Natural killer cell (primary cell): ENCODE measurements at regions not wholly inside any gene's neighbourhood (a gene's known extent, or its start where the extent isn't known, plus 50 kb on each side); places are given as distances from the start of the nearest gene placed in this dataset.
"Not testable (repeated sequence)": the region's sequence is repeated elsewhere in the genome, so short reads cannot be mapped to it uniquely, and the experiment has no call there.

ENCODE experiments used
- ATAC-seq, 3 donors: fragments of 150-1000 bp in 2 of 3; fragments of 200-7000 bp in 1 of 3; cut with Tn5 transposase; 1 replicate in 1 of 3; 2 replicates in 2 of 3; pipeline ENCODE4 v1.10.0; 2021; ENCODE audit warnings: mild to moderate bottlenecking in 2 of 3, moderate library complexity in 2 of 3
- DNase-seq, 2 donors: peaks; one replicate each; pipeline versions ENCODE4 v3.0.0 to v3.0.0-alpha.2; 2013 to 2021; ENCODE audit warnings: mixed read lengths in 1 of 2
- H3K27ac ChIP-seq: one replicate; pipeline ENCODE4 v1.5.1; 2013; ENCODE audit warnings: mild to moderate bottlenecking, low read length
- H3K27me3 ChIP-seq: one replicate; pipeline ENCODE4 v1.6.1; 2013; ENCODE audit warnings: low read length; ENCODE audit not compliant: control insufficient read depth, insufficient read depth
- H3K36me3 ChIP-seq: one replicate; pipeline ENCODE4 v1.6.1; 2013; ENCODE audit warnings: low read length; ENCODE audit not compliant: control insufficient read depth, insufficient read depth
- H3K4me1 ChIP-seq: one replicate; pipeline ENCODE4 v1.6.1; 2013; ENCODE audit warnings: low read length; ENCODE audit not compliant: control insufficient read depth, insufficient read depth
- H3K4me3 ChIP-seq: one replicate; pipeline ENCODE4 v1.5.1; 2013; ENCODE audit warnings: low read length
- H3K9me3 ChIP-seq: one replicate; pipeline ENCODE4 v1.6.1; 2013; ENCODE audit warnings: low read length; ENCODE audit not compliant: control insufficient read depth, insufficient read depth
- H3K27ac Mint-ChIP-seq, 2 donors: one replicate each; pipeline ENCODE4 v1.8.0; 2022; ENCODE audit warnings: mild to moderate bottlenecking in 2 of 2, mixed read lengths in 2 of 2, moderate library complexity in 1 of 2
- H3K27me3 Mint-ChIP-seq, 2 donors: one replicate each; pipeline ENCODE4 v1.8.0; 2022; ENCODE audit warnings: low read depth in 2 of 2, mixed read lengths in 2 of 2
- H3K36me3 Mint-ChIP-seq: one replicate; pipeline ENCODE4 v1.8.0; 2022; ENCODE audit warnings: mixed read lengths
- H3K4me1 Mint-ChIP-seq, 2 donors: one replicate each; pipeline ENCODE4 v1.8.0; 2022; ENCODE audit warnings: mixed read lengths in 2 of 2
- H3K4me3 Mint-ChIP-seq: one replicate; pipeline ENCODE4 v1.8.0; 2022; ENCODE audit warnings: mild to moderate bottlenecking, moderate library complexity, mixed read lengths
- H3K9me3 Mint-ChIP-seq, 2 donors: one replicate each; pipeline ENCODE4 v1.8.0; 2022; ENCODE audit warnings: mixed read lengths in 2 of 2
- CTCF ChIP-seq: fragments of 200-600 bp; IDR thresholded peaks from one replicate; pipeline ENCODE4 v1.8.0; 2022; ENCODE audit warnings: antibody characterized with exemption
- WGBS: methylation state at CpG from one replicate; pipeline ENCODE4 v1.1.7; 2013; ENCODE audit warnings: missing lambda C conversion rate; ENCODE audit not compliant: insufficient coverage; 5-methylcytosine and 5-hydroxymethylcytosine counted together
- intact Hi-C: fragments of 100-400 bp; cut with micrococcal nuclease; formaldehyde crosslinking; loops from one replicate; pipeline ENCODE4 v1.14.2; 2022

GRCh38 chr3:87120236-87120635, 106.9 kb upstream of the CHMP2B start:
- 41% methylated on average over 1 of the region's 1 CpG for WGBS
- TF ChIP-seq CTCF, result no peak
- Mint-ChIP-seq H3K27me3 (no peaks in the 10 kb centered on the region), H3K4me3 (no peak overlapping the region), H3K36me3 (no peaks in the 10 kb centered on the region), H3K9me3 (peaks cover 3% of the 10 kb centered on the region in 2 donors), H3K4me1 (no peaks in the 10 kb centered on the region), H3K27ac (no peak overlapping the region)
- intact Hi-C loops, result no loop called here
- DNase-seq, result no peak
- Histone ChIP-seq H3K27me3 (no peaks in the 10 kb centered on the region), H3K27ac (no peak overlapping the region), H3K9me3 (no peaks in the 10 kb centered on the region), H3K4me3 (no peak overlapping the region), H3K4me1 (no peaks in the 10 kb centered on the region), H3K36me3 (no peaks in the 10 kb centered on the region)
- ATAC-seq, result no peak

- Histone ChIP-seq H3K4me3 (no peak overlapping the region), H3K36me3 (no peaks in the 10 kb centered on the region), H3K9me3 (no peaks in the 10 kb centered on the region), H3K27me3 (no peaks in the 10 kb centered on the region), H3K4me1 (no peaks in the 10 kb centered on the region), H3K27ac (no peak overlapping the region)
- H3K27me3 Mint-ChIP-seq, result no peaks in the 10 kb centered on the region
- H3K27ac Mint-ChIP-seq, result no peak overlapping the region
- intact Hi-C loops, result no loop called here
- no peak for ATAC-seq
- no peaks in the 10 kb centered on the region for H3K4me1 Mint-ChIP-seq
- H3K36me3 Mint-ChIP-seq, result no peaks in the 10 kb centered on the region
- no peak overlapping the region for H3K4me3 Mint-ChIP-seq
- no peak for TF ChIP-seq CTCF
- H3K9me3 Mint-ChIP-seq, result peaks cover 6% of the 10 kb centered on the region in 2 donors
- WGBS, result 56% methylated on average over 1 of the region's 1 CpG
- DNase-seq, result no peak
Measured at GRCh38 chr3:87109465-87109864, 117.6 kb upstream of the CHMP2B start.

- Histone ChIP-seq H3K9me3 (peaks cover 5% of the 10 kb centered on the region), H3K36me3 (no peaks in the 10 kb centered on the region), H3K4me1 (no peaks in the 10 kb centered on the region), H3K4me3 (no peak overlapping the region), H3K27ac (no peak overlapping the region), H3K27me3 (no peaks in the 10 kb centered on the region)
- Mint-ChIP-seq H3K9me3 (peaks cover 4% of the 10 kb centered on the region in 2 donors), H3K4me3 (no peak overlapping the region), H3K27ac (no peak overlapping the region), H3K36me3 (no peaks in the 10 kb centered on the region), H3K27me3 (no peaks in the 10 kb centered on the region), H3K4me1 (no peaks in the 10 kb centered on the region)
- WGBS, result 90% methylated on average over 3 of the region's 6 CpGs
- intact Hi-C loops, result no loop called here
- TF ChIP-seq CTCF, result no peak
- DNase-seq (no peak), ATAC-seq (no peak)
Measured at GRCh38 chr3:87101861-87102625, 111.1 kb upstream of the VGLL3 start.

- intact Hi-C loops, H3K4me1 Mint-ChIP-seq, H3K9me3 Mint-ChIP-seq, H3K4me1 ChIP-seq, DNase-seq, H3K36me3 ChIP-seq, H3K36me3 Mint-ChIP-seq, ATAC-seq, H3K9me3 ChIP-seq, H3K27ac Mint-ChIP-seq, H3K27ac ChIP-seq, H3K4me3 ChIP-seq, H3K4me3 Mint-ChIP-seq, H3K27me3 ChIP-seq, H3K27me3 Mint-ChIP-seq: not testable (repeated sequence)
- 95% methylated on average over 9 of the region's 9 CpGs for WGBS
Measured at GRCh38 chr3:87097733-87098132, 106.8 kb upstream of the VGLL3 start.
